Thyroid gland (tissue), 4 donors: ENCODE measurements at regions not wholly inside any gene's neighbourhood (a gene's known extent, or its start where the extent isn't known, plus 50 kb on each side); places are given as distances from the start of the nearest gene placed in this dataset.
"Not testable (repeated sequence)": the region's sequence is repeated elsewhere in the genome, so short reads cannot be mapped to it uniquely, and the experiment has no call there.

Source experiments
- DNase-seq, 2 donors: peaks; one replicate each; pipeline ENCODE4 v3.0.0-alpha.2; 2019
- H3K27ac ChIP-seq, 3 donors: fragments of 200-600 bp; sonication (generic); 1 replicate in 2 of 3; 2 replicates in 1 of 3; pipeline ENCODE4 v1.5.1; 2016 to 2019; ENCODE audit warnings: mild to moderate bottlenecking in 1 of 3, moderate library complexity in 1 of 3
- H3K27me3 ChIP-seq: fragments of 200-600 bp; sonication (generic); one replicate; pipeline ENCODE4 v1.5.1; 2019
- H3K36me3 ChIP-seq, 2 donors: fragments of 200-600 bp; sonication (generic); one replicate each; pipeline ENCODE4 v1.5.1; 2016 to 2019
- H3K4me1 ChIP-seq, 2 donors: fragments of 200-600 bp; sonication (generic); one replicate each; pipeline ENCODE4 v1.5.1; 2017 to 2019
- H3K4me3 ChIP-seq, 3 donors: fragments of 200-600 bp; sonication (generic); replicated peaks in 1 of 3; 1 replicate in 2 of 3; 2 replicates in 1 of 3; pipeline ENCODE4 v1.5.1; 2016; ENCODE audit warnings: mild to moderate bottlenecking in 1 of 3
- H3K9me3 ChIP-seq: fragments of 200-600 bp; sonication (generic); one replicate; pipeline ENCODE4 v1.5.1; 2017
- CTCF ChIP-seq, 6 experiments: fragments of 200-600 bp in 3 of 6; fragments of 450-650 bp in 3 of 6; sonication (generic) in 3 of 6; IDR thresholded peaks; one replicate each; pipeline ENCODE4 v1.5.1; 2016 to 2019; ENCODE audit warnings: antibody characterized with exemption in 6 of 6, mild to moderate bottlenecking in 2 of 6, inconsistent platforms in 1 of 6, moderate library complexity in 1 of 6
- POLR2A ChIP-seq, 2 donors: fragments of 450-650 bp; IDR thresholded peaks; one replicate each; pipeline ENCODE4 v1.6.1; 2017; ENCODE audit warnings: antibody characterized with exemption in 2 of 2, mild to moderate bottlenecking in 2 of 2, moderate library complexity in 1 of 2
- WGBS, 2 donors: methylation state at CpG; one replicate each; pipeline ENCODE4 v1.1.5; 2017; 5-methylcytosine and 5-hydroxymethylcytosine counted together
- intact Hi-C: fragments of 100-400 bp; cut with DNase I; formaldehyde crosslinking; loops from one replicate; pipeline ENCODE4 v1.15.1; 2023

- Histone ChIP-seq H3K4me1 (no peaks in the 10 kb centered on the region), H3K36me3 (no peaks in the 10 kb centered on the region), H3K4me3 (no peak overlapping the region), H3K27ac (no peak overlapping the region), H3K27me3 (no peaks in the 10 kb centered on the region), H3K9me3 (no peaks in the 10 kb centered on the region)
- DNase-seq: no peak
- intact Hi-C loops: no loop called here
- TF ChIP-seq POLR2A (IDR thresholded peaks at IDR 0.05) (no peak), CTCF (IDR thresholded peaks at IDR 0.05) (no peak)
- WGBS, 2 donors: 100% methylated on average over 1 to 3 of the region's 3 CpGs
Measured at GRCh38 chr9:82761956-82762355, 301.0 kb downstream of the RASEF start.

GRCh38 chr9:82763656-82764055 is 299.3 kb downstream of the RASEF start:
- Histone ChIP-seq H3K4me1 (no peaks in the 10 kb centered on the region), H3K36me3 (no peaks in the 10 kb centered on the region), H3K4me3 (no peak overlapping the region), H3K27me3 (no peaks in the 10 kb centered on the region), H3K27ac (no peak overlapping the region), H3K9me3 (no peaks in the 10 kb centered on the region)
- 44 to 48% methylated on average over 3 of the region's 3 CpGs for WGBS, 2 donors
- DNase-seq: no peak
- TF ChIP-seq POLR2A (IDR thresholded peaks at IDR 0.05) (no peak), CTCF (IDR thresholded peaks at IDR 0.05) (no peak)
- intact Hi-C loops: no loop called here

DNA sequence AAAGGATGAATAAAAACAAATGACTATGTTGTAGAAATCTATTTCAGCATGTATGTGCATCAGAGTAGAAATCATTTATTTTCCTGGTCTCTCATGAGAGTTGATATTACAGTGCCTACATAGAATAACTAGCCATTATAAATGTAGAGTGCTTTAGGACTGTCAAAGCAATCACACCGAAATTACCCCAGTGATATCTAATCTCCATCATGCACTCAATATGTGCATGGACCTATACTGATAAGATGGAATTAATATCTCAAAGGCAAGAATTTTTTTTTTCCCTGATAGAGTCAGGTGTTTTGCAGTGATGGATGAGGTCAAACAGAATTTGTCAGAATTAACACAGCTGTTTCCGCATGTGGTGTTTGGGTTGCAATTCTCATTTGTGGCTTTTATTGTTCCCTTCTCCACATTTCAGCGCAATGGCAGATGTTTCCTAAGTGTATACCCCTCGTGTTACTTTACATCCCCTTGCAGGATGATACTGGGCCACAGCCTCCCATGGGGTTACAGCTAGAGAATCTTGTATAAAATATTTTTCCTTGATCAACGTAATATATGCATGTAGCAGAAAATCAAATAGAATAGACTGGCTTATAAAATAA is 298.8 kb downstream of the RASEF start:
- TF ChIP-seq POLR2A (IDR thresholded peaks at IDR 0.05) (no peak), CTCF (IDR thresholded peaks at IDR 0.05) (no peak)
- H3K27me3 ChIP-seq: no peaks in the 10 kb centered on the region
- no peaks in the 10 kb centered on the region for H3K4me1 ChIP-seq
- intact Hi-C loops: no loop called here
- no peak overlapping the region for H3K4me3 ChIP-seq
- H3K9me3 ChIP-seq: no peaks in the 10 kb centered on the region
- H3K36me3 ChIP-seq: no peaks in the 10 kb centered on the region
- no peak overlapping the region for H3K27ac ChIP-seq
- 65 to 79% methylated on average over 5 of the region's 5 CpGs for WGBS, 2 donors
- DNase-seq: no peak

DNA sequence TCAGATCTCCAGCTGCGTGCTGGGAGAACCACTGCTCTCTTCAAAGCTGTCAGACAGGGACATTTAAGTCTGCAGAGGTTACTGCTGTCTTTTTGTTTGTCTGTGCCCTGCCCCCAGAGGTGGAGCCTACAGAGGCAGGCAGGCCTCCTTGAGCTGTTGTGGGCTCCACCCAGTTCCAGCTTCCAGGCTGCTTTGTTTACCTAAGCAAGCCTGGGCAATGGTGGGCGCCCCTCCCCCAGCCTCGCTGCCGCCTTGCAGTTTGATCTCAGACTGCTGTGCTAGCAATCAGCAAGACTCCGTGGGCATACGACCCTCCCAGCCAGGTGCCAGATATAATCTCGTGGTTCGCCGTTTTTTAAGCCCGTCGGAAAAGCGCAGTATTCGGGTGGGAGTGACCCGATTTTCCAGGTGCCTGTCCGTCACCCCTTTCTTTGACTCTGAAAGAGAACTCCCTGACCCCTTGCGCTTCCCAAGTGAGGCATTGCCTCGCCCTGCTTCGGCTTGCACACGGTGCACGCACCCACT is 288.2 kb downstream of the RASEF start:
- 85 to 88% methylated on average over 19 of the region's 20 CpGs for WGBS, 2 donors
- DNase-seq, intact Hi-C loops: not testable (repeated sequence)

DNA sequence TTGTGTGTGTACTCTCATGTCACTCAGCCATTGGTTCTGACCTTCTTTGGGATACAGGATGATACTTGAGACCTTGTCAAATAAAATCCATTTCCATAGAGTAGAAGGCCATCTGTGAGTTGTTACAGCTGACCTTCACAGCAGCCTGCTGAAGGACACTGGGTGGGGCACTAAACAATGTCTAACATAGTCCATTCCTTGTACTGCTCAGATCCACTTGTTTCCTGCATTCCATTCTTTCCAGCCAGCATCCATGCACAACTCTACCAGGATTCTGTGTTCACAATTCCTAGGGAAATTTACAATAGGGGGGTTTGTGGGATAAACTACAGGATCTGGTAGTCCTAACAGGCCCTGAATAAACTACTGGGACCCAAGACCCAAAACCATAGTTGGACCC is 286.4 kb downstream of the RASEF start:
- Histone ChIP-seq H3K4me1 (no peaks in the 10 kb centered on the region), H3K4me3 (no peak overlapping the region), H3K27ac (no peak overlapping the region), H3K9me3 (no peaks in the 10 kb centered on the region), H3K36me3 (no peaks in the 10 kb centered on the region), H3K27me3 (no peaks in the 10 kb centered on the region)
- TF ChIP-seq CTCF (IDR thresholded peaks at IDR 0.05) (no peak), POLR2A (IDR thresholded peaks at IDR 0.05) (no peak)
- intact Hi-C loops: no loop called here
- no peak for DNase-seq

More for the DNA sequence above, 288.2 kb downstream of the RASEF start:
- H3K27ac ChIP-seq, H3K27me3 ChIP-seq, H3K4me1 ChIP-seq, H3K4me3 ChIP-seq, H3K36me3 ChIP-seq, H3K9me3 ChIP-seq: not testable (repeated sequence)
